Astrocyte of the cerebellum (primary cell): ENCODE measurements at regions not wholly inside any gene's neighbourhood (a gene's known extent, or its start where the extent isn't known, plus 50 kb on each side); places are given as distances from the start of the nearest gene placed in this dataset.
A peak's percentile ranks its signal among the peaks of the same experiment; 100 is the strongest.

ENCODE experiments used
- DNase-seq: peaks from one replicate; pipeline ENCODE4 v3.0.0-alpha.2; 2011; ENCODE audit warnings: low read depth
- H3K4me3 ChIP-seq: 2 replicates; pipeline ENCODE4 v1.5.1; 2011; ENCODE audit warnings: mild to moderate bottlenecking, low read depth, low read length, moderate library complexity
- CTCF ChIP-seq: IDR thresholded peaks from 2 replicates; pipeline ENCODE4 v1.5.1; 2012; ENCODE audit warnings: low read length, low read depth, moderate library complexity, mild to moderate bottlenecking; ENCODE audit errors: missing control alignments
- in situ Hi-C: cut with HindIII; loops from 2 replicates; pipeline ENCODE4 v1.10.0; 2017; ENCODE audit warnings: low sequenced_read_pairs

- H3K4me3 ChIP-seq: no peak overlapping the region
- DNase-seq: no peak
- in situ Hi-C loops: no loop called here
- TF ChIP-seq CTCF: peak; percentile 40
Measured at GRCh38 chr4:14749910-14750309, 252.4 kb upstream of the CPEB2 start.

- H3K4me3 ChIP-seq: no peak overlapping the region
- in situ Hi-C loops: no loop called here
- TF ChIP-seq CTCF: no peak
- DNase-seq: no peak
Measured at GRCh38 chr4:14752341-14753046, 249.8 kb upstream of the CPEB2 start.

- TF ChIP-seq CTCF: no peak
- in situ Hi-C loops: no loop called here
- no peak for DNase-seq
- no peak overlapping the region for H3K4me3 ChIP-seq
Measured at GRCh38 chr4:14767142-14767541, 235.1 kb upstream of the CPEB2 start.

- DNase-seq: no peak
- in situ Hi-C loops: no loop called here
- no peak for TF ChIP-seq CTCF
- no peak overlapping the region for H3K4me3 ChIP-seq
Measured at GRCh38 chr4:14768449-14768848, 233.8 kb upstream of the CPEB2 start.

GRCh38 chr4:14769993-14770392 lies 232.3 kb upstream of the CPEB2 start:
- no peak for TF ChIP-seq CTCF
- in situ Hi-C loops: no loop called here
- no peak for DNase-seq
- H3K4me3 ChIP-seq: no peak overlapping the region

- in situ Hi-C loops: no loop called here
- H3K4me3 ChIP-seq: no peak overlapping the region
- DNase-seq: no peak
- TF ChIP-seq CTCF: no peak
Measured at GRCh38 chr4:14771094-14771493, 231.2 kb upstream of the CPEB2 start.
